ENCODE measurements at regions not wholly inside any gene's neighbourhood (a gene's known extent, or its start where the extent isn't known, plus 50 kb on each side); places are given as distances from the start of the nearest gene placed in this dataset.

DNA sequence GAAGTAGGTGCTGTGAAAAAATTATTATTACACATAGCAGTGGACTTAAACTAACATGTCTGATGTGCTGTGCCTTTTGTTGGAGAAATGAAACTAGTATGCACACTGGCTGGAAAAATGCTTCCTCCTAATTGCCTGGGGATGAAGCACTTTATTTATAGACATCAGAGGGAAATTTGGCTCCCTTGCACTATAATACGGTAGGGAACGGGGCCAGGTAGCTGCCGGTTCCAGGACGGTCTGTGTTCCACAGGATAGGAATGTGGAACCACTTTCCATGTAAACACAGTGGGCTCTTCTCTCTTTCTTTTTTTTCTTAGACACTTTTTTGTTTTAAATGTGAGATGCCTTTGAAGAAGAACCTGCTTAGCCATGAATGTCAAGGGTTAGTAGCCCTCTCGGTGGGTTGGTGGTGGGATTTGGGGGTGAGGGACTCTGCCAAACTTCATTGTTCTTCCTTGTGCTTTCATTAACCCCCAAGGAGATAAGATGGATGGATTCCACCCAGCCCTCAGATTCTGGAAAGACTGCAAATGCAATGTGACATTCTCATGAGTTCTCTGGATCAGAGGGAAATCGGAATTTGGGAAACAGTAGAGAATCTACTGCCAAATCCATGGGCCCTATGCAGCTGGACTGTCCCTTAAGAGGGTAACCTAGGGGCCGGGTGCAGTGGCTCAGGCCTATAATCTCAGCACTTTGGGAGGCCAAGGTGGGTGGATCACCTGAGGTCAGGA, 58.0 kb upstream of the GSC start:
- DNase-seq (ENCODE audit: low read depth in 1 of 2, low spot score in 2 of 2) (no peak), FAIRE-seq (no peak)
- Histone ChIP-seq H3K4ac (replicated peaks; ENCODE audit: insufficient read length, low read depth, low read length) (no peak overlapping the region), H3K4me2 (ENCODE audit: insufficient read depth in 1 of 2, low read depth in 2 of 2, low read length in 2 of 2) (no peak overlapping the region), H3K9me3 (ENCODE audit: insufficient read depth in 2 of 2, low read depth in 1 of 2, low read length in 1 of 2) (peaks cover 0 to 9% of the 10 kb centered on the region in 2 experiments; a peak in 1 of 4 replicates), H3K4me1 (replicated peaks in 1 of 4; ENCODE audit: control insufficient read depth in 3 of 4, insufficient read depth in 4 of 4, low read length in 3 of 4) (no peaks in the 10 kb centered on the region; a peak in 2 of 7 replicates), H4K8ac (ENCODE audit: extremely low read depth, insufficient read depth, low read length) (no peak overlapping the region), H3K23ac (ENCODE audit: insufficient read length) (no peak overlapping the region), H3K36me3 (ENCODE audit: control insufficient read depth in 2 of 4, insufficient read depth in 4 of 4, low read length in 3 of 4) (no peaks in the 10 kb centered on the region), H3K9ac (replicated peaks in 1 of 4; ENCODE audit: extremely low read depth in 1 of 4, low read depth in 3 of 4, low read length in 3 of 4) (no peak overlapping the region), H3K4me3 (ENCODE audit: extremely low read depth in 1 of 4, insufficient read depth in 2 of 4, low read depth in 3 of 4, low read length in 4 of 4) (no peak overlapping the region), H3K14ac (ENCODE audit: insufficient read length) (no peak overlapping the region), H2BK5ac (ENCODE audit: low read depth, low read length) (no peak overlapping the region), H4K5ac (ENCODE audit: insufficient read length, low read depth, low read length) (no peak overlapping the region), H2BK12ac (ENCODE audit: low read depth, low read length) (no peak overlapping the region), H2AK5ac (ENCODE audit: low read depth, low read length) (no peak overlapping the region), H3K27ac (ENCODE audit: low read depth, low read length) (no peak overlapping the region), H2BK15ac (ENCODE audit: low read length) (no peak overlapping the region), H3K79me1 (ENCODE audit: low read depth, low read length) (no peaks in the 10 kb centered on the region), H2BK20ac (ENCODE audit: low read length) (no peak overlapping the region), H3K23me2 (ENCODE audit: low read depth, low read length) (no peaks in the 10 kb centered on the region), H3K79me2 (ENCODE audit: control insufficient read depth in 1 of 2, insufficient read depth in 2 of 2, low read length in 2 of 2) (no peaks in the 10 kb centered on the region), H2BK120ac (replicated peaks; ENCODE audit: low read depth, low read length) (no peak overlapping the region), H2AFZ (ENCODE audit: low read length) (no peak overlapping the region), H4K91ac (replicated peaks; ENCODE audit: insufficient read length, low read length) (no peak overlapping the region), H4K20me1 (replicated peaks in 1 of 2; ENCODE audit: control insufficient read depth in 1 of 2, insufficient read depth in 2 of 2, low read length in 2 of 2) (no peaks in the 10 kb centered on the region), H3K56ac (replicated peaks; ENCODE audit: insufficient read length, low read depth, low read length) (no peak overlapping the region), H3K18ac (ENCODE audit: extremely low read depth, low read length) (no peak overlapping the region), H3K27me3 (replicated peaks in 1 of 4; ENCODE audit: control insufficient read depth in 3 of 4, extremely low read depth in 1 of 4, insufficient read depth in 3 of 4, low read length in 3 of 4) (no peaks in the 10 kb centered on the region)
- POLR2A ChIA-PET (ENCODE audit: partially characterized antibody) = interaction anchor here (0.6 kb wide), 1 partner anchor 139 kb away, joined by 3 read pairs; no protein-coding TSS in a partner anchor
- TF ChIP-seq RXRA (IDR thresholded peaks at IDR 0.05; ENCODE audit: insufficient read depth, low read depth, low read length) (no peak), CREB1 (IDR thresholded peaks at IDR 0.05) (no peak), RFX5 (IDR thresholded peaks at IDR 0.05; ENCODE audit: borderline replicate concordance, low read depth, low read length) (no peak), BACH1 (IDR thresholded peaks at IDR 0.05; ENCODE audit: low read length) (no peak), CHD1 (IDR thresholded peaks at IDR 0.05; ENCODE audit: low read depth, low read length) (no peak), HDAC2 (IDR thresholded peaks at IDR 0.05; ENCODE audit: borderline replicate concordance in 1 of 2, low read depth in 2 of 2, low read length in 2 of 2) (no peak), GABPA (IDR thresholded peaks at IDR 0.05; ENCODE audit: borderline replicate concordance, insufficient read depth, low read length) (no peak), EGR1 (IDR thresholded peaks at IDR 0.05; ENCODE audit: borderline replicate concordance, low read depth, low read length) (no peak)
- TF ChIP-seq, protein P1, sequence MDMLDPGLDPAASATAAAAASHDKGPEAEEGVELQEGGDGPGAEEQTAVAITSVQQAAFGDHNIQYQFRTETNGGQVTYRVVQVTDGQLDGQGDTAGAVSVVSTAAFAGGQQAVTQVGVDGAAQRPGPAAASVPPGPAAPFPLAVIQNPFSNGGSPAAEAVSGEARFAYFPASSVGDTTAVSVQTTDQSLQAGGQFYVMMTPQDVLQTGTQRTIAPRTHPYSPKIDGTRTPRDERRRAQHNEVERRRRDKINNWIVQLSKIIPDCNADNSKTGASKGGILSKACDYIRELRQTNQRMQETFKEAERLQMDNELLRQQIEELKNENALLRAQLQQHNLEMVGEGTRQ (IDR thresholded peaks at IDR 0.05; ENCODE audit: low read length) = no peak
- CTCF ChIA-PET (ENCODE audit: partially characterized antibody) = interaction anchor here (0.6 to 0.9 kb wide), 2 partner anchors 78 to 108 kb away, joined by 3 to 4 read pairs; no protein-coding TSS in a partner anchor
- whole genome bisulfite sequencing, 2 experiments (ENCODE audit: extremely low coverage in 1 of 2, insufficient coverage in 1 of 2, insufficient read length in 1 of 2, insufficient replicate concordance in 2 of 2, low coverage in 1 of 2, low lambda C conversion rate in 2 of 2, missing lambda C conversion rate in 1 of 2) = 90% methylated on average over 7 of the region's 7 CpGs; no CpG with 5 or more reads in 1 of the 2 experiments

Measured in H1 (cell line).